ENCODE measurements at regions not wholly inside any gene's neighbourhood (a gene's known extent, or its start where the extent isn't known, plus 50 kb on each side); places are given as distances from the start of the nearest gene placed in this dataset.

DNA sequence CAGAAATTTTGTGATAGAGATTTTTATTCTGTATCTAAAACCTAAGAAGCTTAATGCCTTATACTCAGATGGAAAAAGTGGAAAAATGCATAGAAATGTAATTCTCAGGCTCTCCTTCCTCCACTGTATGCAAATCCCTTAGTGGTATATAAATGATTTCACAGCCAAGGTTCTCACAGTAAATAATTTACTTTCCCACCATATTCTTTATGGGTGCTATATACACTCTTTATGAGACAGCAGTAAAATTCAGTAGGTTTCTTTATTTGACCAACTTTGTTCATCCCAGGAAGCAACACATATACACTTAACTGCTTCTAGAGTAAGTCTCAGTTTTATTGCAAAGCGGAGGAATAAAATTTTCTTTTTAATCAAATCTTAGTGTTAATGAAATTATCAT lies 1399.7 kb downstream of the PCDH7 start:
- no peak overlapping the region for H2BK120ac ChIP-seq (replicated peaks; ENCODE audit: low read depth, low read length)
- no peaks in the 10 kb centered on the region for H3K23me2 ChIP-seq (ENCODE audit: low read depth, low read length)
- no peak overlapping the region for H4K5ac ChIP-seq (ENCODE audit: insufficient read length, low read depth, low read length)
- H2BK20ac ChIP-seq (ENCODE audit: low read length) = no peak overlapping the region
- H3K4me2 ChIP-seq (ENCODE audit: insufficient read depth in 1 of 2, low read depth in 2 of 2, low read length in 2 of 2) = no peak overlapping the region
- H3K4ac ChIP-seq (replicated peaks; ENCODE audit: insufficient read length, low read depth, low read length) = no peak overlapping the region
- no peak overlapping the region for H3K23ac ChIP-seq (ENCODE audit: insufficient read length)
- no peak overlapping the region for H3K18ac ChIP-seq (ENCODE audit: extremely low read depth, low read length)
- no peaks in the 10 kb centered on the region for H3K9me3 ChIP-seq (ENCODE audit: insufficient read depth in 2 of 2, low read depth in 1 of 2, low read length in 1 of 2)
- CTCF ChIA-PET (ENCODE audit: partially characterized antibody) = no interaction called here
- no peaks in the 10 kb centered on the region for H3K79me2 ChIP-seq (ENCODE audit: control insufficient read depth in 1 of 2, insufficient read depth in 2 of 2, low read length in 2 of 2)
- no peaks in the 10 kb centered on the region for H3K36me3 ChIP-seq (ENCODE audit: control insufficient read depth in 2 of 4, insufficient read depth in 4 of 4, low read length in 3 of 4)
- no peaks in the 10 kb centered on the region for H3K27me3 ChIP-seq (replicated peaks in 1 of 4; ENCODE audit: control insufficient read depth in 3 of 4, extremely low read depth in 1 of 4, insufficient read depth in 3 of 4, low read length in 3 of 4)
- H3K27ac ChIP-seq (ENCODE audit: low read depth, low read length) = no peak overlapping the region
- 100% methylated on average over 1 of the region's 1 CpG; no CpG with 5 or more reads in 1 of the 2 experiments for WGBS, 2 experiments (ENCODE audit: extremely low coverage in 1 of 2, insufficient coverage in 1 of 2, insufficient read length in 1 of 2, insufficient replicate concordance in 2 of 2, low coverage in 1 of 2, low lambda C conversion rate in 2 of 2, missing lambda C conversion rate in 1 of 2)
- H2BK15ac ChIP-seq (ENCODE audit: low read length) = no peak overlapping the region
- no peak overlapping the region for H3K14ac ChIP-seq (ENCODE audit: insufficient read length)
- no peak overlapping the region for H4K8ac ChIP-seq (ENCODE audit: extremely low read depth, insufficient read depth, low read length)
- H4K20me1 ChIP-seq (replicated peaks in 1 of 2; ENCODE audit: control insufficient read depth in 1 of 2, insufficient read depth in 2 of 2, low read length in 2 of 2) = no peaks in the 10 kb centered on the region
- H3K56ac ChIP-seq (replicated peaks; ENCODE audit: insufficient read length, low read depth, low read length) = no peak overlapping the region
- no peak overlapping the region for H2BK12ac ChIP-seq (ENCODE audit: low read depth, low read length)
- H2AK5ac ChIP-seq (ENCODE audit: low read depth, low read length) = no peak overlapping the region
- no peaks in the 10 kb centered on the region for H3K4me1 ChIP-seq (replicated peaks in 1 of 4; ENCODE audit: control insufficient read depth in 3 of 4, insufficient read depth in 4 of 4, low read length in 3 of 4)
- H3K79me1 ChIP-seq (ENCODE audit: low read depth, low read length) = no peaks in the 10 kb centered on the region
- no peak overlapping the region for H3K4me3 ChIP-seq (ENCODE audit: extremely low read depth in 1 of 4, insufficient read depth in 2 of 4, low read depth in 3 of 4, low read length in 4 of 4)
- H4K91ac ChIP-seq (replicated peaks; ENCODE audit: insufficient read length, low read length) = no peak overlapping the region
- H2BK5ac ChIP-seq (ENCODE audit: low read depth, low read length) = no peak overlapping the region
- DNase-seq (ENCODE audit: low read depth in 1 of 2, low spot score in 2 of 2) = no peak
- TF ChIP-seq CEBPB (IDR thresholded peaks at IDR 0.05; ENCODE audit: low read depth, low read length) (no peak), TCF12 (IDR thresholded peaks at IDR 0.05; ENCODE audit: low read depth, low read length) (no peak), GABPA (IDR thresholded peaks at IDR 0.05; ENCODE audit: borderline replicate concordance, insufficient read depth, low read length) (no peak), TEAD4 (IDR thresholded peaks at IDR 0.05; ENCODE audit: low read depth, low read length) (no peak), ASH2L (IDR thresholded peaks at IDR 0.05; ENCODE audit: low read length) (no peak), JUND (IDR thresholded peaks at IDR 0.05; ENCODE audit: low read length) (no peak), SUZ12 (IDR thresholded peaks at IDR 0.05; ENCODE audit: low read length) (no peak), SP4 (IDR thresholded peaks at IDR 0.05; ENCODE audit: low read length) (no peak), RNF2 (IDR thresholded peaks at IDR 0.05; ENCODE audit: borderline replicate concordance, low read depth, low read length, missing control alignments, poor library complexity, severe bottlenecking) (no peak)
- FAIRE-seq = no peak
- no peak overlapping the region for H3K9ac ChIP-seq (replicated peaks in 1 of 4; ENCODE audit: extremely low read depth in 1 of 4, low read depth in 3 of 4, low read length in 3 of 4)
- no peak overlapping the region for H2AFZ ChIP-seq (ENCODE audit: low read length)
- POLR2A ChIA-PET (ENCODE audit: partially characterized antibody) = no interaction called here
